Natural killer cell treated with Interleukin-12 subunit alpha and Interleukin-12 subunit beta and Interleukin-15 and Interleukin-18, amount 100 ng/mL, for 72 hours (primary cell): ENCODE measurements at regions not wholly inside any gene's neighbourhood (a gene's known extent, or its start where the extent isn't known, plus 50 kb on each side); places are given as distances from the start of the nearest gene placed in this dataset.
"Not testable (repeated sequence)": the region's sequence is repeated elsewhere in the genome, so short reads cannot be mapped to it uniquely, and the experiment has no call there.

Source experiments
- ATAC-seq, 2 donors: fragments of 150-1000 bp; cut with Tn5 transposase in 1 of 2; sonication (Bioruptor Pico), chemical (Tn5 transposase) in 1 of 2; 2 replicates each; pipeline ENCODE4 v1.10.0; 2021
- DNase-seq: peaks from one replicate; pipeline ENCODE4 v3.0.0; 2022; ENCODE audit warnings: low spot score
- H3K27ac Mint-ChIP-seq, 2 donors: 1 replicate in 1 of 2; 2 replicates in 1 of 2; pipeline ENCODE4 v1.8.0; 2022; ENCODE audit warnings: mixed read lengths in 2 of 2, mild to moderate bottlenecking in 1 of 2, moderate library complexity in 1 of 2
- H3K27me3 Mint-ChIP-seq, 2 donors: 1 replicate in 1 of 2; 2 replicates in 1 of 2; pipeline ENCODE4 v1.8.0; 2022; ENCODE audit warnings: mixed read lengths in 2 of 2
- H3K36me3 Mint-ChIP-seq: one replicate; pipeline ENCODE4 v1.8.0; 2022; ENCODE audit warnings: mixed read lengths
- H3K4me1 Mint-ChIP-seq, 2 donors: 1 replicate in 1 of 2; 2 replicates in 1 of 2; pipeline ENCODE4 v1.8.0; 2022; ENCODE audit warnings: low read depth in 2 of 2, mixed read lengths in 2 of 2, mild to moderate bottlenecking in 1 of 2
- H3K4me3 Mint-ChIP-seq: one replicate; pipeline ENCODE4 v1.8.0; 2022; ENCODE audit warnings: mixed read lengths
- H3K9me3 Mint-ChIP-seq: 2 replicates; pipeline ENCODE4 v1.8.0; 2022; ENCODE audit warnings: mixed read lengths

DNA sequence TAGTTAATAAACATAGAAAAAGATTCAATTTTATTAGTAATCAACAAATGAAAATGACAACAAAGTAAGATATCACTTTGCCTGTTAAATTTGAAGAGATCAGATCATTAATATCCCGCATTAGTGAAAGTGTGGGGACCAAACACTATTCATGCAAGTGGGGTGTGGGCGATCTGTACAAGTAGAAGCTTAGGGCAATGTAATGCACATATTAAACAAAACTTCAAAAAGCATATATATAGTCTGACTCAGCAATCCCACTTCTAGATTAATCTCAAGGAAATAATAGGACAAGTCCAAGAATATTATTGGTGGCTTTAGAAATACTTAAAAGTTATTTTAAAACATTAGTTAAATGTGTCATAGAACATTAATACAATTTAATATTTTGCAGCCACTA is 188.5 kb downstream of the LRRC70 start:
- no peak overlapping the region for H3K27ac Mint-ChIP-seq
- peaks cover 0 to 2% of the 10 kb centered on the region in 2 donors for H3K27me3 Mint-ChIP-seq
- H3K4me1 Mint-ChIP-seq = no peaks in the 10 kb centered on the region
- no peak for ATAC-seq
- H3K4me3 Mint-ChIP-seq = no peak overlapping the region
- H3K9me3 Mint-ChIP-seq = no peaks in the 10 kb centered on the region
- no peaks in the 10 kb centered on the region for H3K36me3 Mint-ChIP-seq
- no peak for DNase-seq

DNA sequence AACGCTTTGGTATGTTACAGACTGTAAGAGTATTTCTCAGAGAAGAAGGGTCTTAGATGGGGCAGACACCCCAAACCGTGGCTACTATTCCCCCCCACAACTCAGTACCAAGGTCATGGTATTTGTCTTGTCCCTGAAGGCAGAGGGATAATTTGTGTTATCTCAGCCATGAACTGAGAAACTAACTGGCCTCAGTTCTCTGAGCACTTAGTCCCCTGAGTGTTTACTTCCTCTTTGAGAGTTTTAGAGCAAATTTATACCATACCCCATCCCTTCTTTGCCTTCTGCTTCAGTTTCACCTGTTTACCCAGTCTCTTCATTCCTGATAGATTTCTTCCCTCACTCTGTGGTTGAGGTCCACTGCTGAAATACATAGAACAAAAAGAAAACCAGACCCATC is 183.9 kb downstream of the LRRC70 start:
- no peaks in the 10 kb centered on the region for H3K4me1 Mint-ChIP-seq

DNA sequence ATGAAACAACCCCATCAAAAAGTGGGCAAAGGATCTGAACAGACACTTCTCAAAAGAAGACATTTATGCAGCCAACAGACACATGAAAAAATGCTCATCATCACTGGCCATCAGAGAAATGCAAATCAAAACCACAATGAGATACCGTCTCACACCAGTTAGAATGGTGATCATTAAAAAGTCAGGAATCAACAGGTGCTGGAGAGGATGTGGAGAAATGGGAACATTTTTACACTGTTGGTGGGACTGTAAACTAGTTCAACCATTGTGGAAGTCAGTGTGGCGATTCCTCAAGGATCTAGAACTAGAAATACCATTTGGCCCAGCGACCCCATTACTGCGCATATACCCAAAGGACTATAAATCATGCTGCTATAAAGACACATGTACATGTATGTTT is 179.1 kb downstream of the LRRC70 start:
- peaks cover 6 to 15% of the 10 kb centered on the region in 2 donors for H3K27me3 Mint-ChIP-seq
- ATAC-seq, H3K9me3 Mint-ChIP-seq, H3K36me3 Mint-ChIP-seq, H3K27ac Mint-ChIP-seq, H3K4me1 Mint-ChIP-seq, H3K4me3 Mint-ChIP-seq, DNase-seq: not testable (repeated sequence)

More for the DNA sequence above, 183.9 kb downstream of the LRRC70 start:
- ATAC-seq (no peak), DNase-seq (no peak)
- H3K36me3 Mint-ChIP-seq = no peaks in the 10 kb centered on the region
- H3K27me3 Mint-ChIP-seq = peaks cover 0 to 3% of the 10 kb centered on the region in 2 donors
- H3K9me3 Mint-ChIP-seq = no peaks in the 10 kb centered on the region
- no peak overlapping the region for H3K4me3 Mint-ChIP-seq
- H3K27ac Mint-ChIP-seq = no peak overlapping the region

DNA sequence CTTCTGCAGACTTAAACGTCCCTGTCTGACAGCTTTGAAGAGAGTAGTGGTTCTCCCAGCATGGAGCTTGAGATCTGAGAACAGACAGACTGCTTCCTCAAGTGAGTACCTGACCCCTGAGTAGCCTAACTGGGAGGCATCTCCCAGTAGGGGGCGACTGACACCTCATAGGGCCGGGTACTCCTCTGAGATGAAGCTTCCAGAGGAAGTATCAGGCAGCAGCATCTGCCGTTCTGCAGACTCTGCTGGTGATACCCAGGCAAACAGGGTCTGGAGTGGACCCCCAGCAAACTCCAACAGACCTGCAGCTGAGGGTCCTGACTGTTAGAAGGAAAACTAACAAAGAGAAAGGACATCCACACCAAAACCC is 174.4 kb downstream of the LRRC70 start:
- H3K36me3 Mint-ChIP-seq, H3K9me3 Mint-ChIP-seq, ATAC-seq, H3K4me3 Mint-ChIP-seq, H3K27ac Mint-ChIP-seq, H3K4me1 Mint-ChIP-seq, DNase-seq: not testable (repeated sequence)
- peaks cover 6 to 12% of the 10 kb centered on the region in 2 donors for H3K27me3 Mint-ChIP-seq

DNA sequence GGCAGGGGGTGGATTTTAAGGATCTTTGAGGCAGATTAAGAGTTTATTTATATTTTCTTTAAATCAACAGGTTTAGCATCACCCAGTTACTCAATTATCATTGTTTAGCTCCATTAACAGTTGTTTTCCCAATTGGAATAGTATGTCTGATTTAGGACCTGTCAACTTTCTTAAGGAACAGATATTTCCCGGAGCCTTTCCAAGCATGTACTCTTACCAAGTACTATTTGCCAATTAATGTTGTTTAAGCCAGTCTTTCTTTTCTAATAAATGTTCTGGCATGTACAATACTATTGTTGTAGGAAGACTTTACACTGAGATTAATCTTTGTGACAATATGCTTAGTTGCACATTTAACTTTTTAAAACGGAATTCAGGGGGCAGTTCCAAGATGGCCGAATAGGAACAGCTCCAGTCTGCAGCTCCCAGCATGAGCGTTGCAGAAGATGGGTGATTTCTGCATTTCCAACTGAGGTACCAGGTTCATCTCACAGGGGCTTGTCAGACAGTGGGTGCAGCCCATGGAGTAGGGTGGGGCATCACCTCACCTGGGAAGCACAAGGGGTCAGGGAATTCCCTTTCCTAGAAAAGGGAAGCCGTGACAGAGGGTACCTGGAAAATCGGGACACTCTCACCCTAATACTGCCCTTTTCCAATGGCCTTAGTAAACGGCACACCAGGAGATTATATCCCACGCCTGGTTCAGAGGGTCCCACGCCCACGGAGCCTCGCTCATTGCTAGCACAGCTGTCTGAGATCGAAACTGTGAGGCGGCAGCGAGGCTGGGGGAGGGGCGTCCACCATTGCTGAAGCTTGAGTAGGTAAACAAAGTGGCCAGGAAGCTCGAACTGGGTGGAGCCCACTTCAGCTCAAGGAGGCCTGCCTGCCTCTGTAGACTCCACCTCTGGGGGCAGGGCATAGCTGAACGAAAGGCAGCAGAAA is 173.7 kb downstream of the LRRC70 start:
- peaks cover 6 to 12% of the 10 kb centered on the region in 2 donors for H3K27me3 Mint-ChIP-seq
- not testable (repeated sequence) for DNase-seq, H3K4me3 Mint-ChIP-seq, H3K27ac Mint-ChIP-seq, H3K36me3 Mint-ChIP-seq, H3K4me1 Mint-ChIP-seq, H3K9me3 Mint-ChIP-seq, ATAC-seq

DNA sequence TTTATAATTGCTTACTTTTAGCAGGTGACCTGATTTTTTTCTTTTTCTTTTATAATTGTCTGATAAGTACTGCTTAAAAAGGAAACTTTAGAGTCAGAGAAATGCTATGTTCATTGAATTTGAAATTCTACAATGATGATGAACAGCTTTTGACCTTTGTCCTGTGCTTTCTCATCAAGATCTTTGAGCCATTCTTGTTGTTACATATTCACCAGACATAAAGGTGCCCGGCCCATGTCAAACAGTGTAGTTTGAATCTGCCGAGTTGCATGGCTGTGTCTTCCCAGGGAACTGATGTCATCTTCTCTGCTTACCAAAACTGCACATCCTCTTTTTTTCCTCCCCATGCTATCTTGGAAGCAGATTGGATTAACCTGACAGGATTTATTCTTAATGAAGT is 163.6 kb downstream of the LRRC70 start:
- ATAC-seq = no peak

DNA sequence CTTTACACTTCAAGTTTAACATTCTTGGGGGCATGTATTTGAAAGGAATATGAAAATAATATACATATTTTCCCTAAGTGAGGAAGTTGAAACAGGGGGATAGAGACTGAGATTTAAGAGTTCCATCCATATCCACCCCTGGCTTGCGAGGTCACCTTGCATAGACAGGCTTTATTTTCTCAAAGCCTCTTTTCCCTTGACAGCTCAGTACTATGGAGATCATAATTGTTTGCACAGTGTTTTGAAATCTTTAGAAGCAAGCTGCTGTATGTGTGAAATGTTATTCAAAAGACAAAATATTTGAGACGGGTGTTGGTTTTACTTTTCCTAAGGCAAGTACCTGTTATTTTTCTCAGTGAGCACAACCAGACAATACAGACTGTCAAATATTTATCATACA is 163.1 kb downstream of the LRRC70 start:
- peaks cover 7 to 20% of the 10 kb centered on the region in 2 donors for H3K27me3 Mint-ChIP-seq
- ATAC-seq = no peak
- no peak overlapping the region for H3K4me3 Mint-ChIP-seq
- no peaks in the 10 kb centered on the region for H3K9me3 Mint-ChIP-seq
- H3K27ac Mint-ChIP-seq = no peak overlapping the region
- no peaks in the 10 kb centered on the region for H3K4me1 Mint-ChIP-seq
- DNase-seq = no peak
- no peaks in the 10 kb centered on the region for H3K36me3 Mint-ChIP-seq

More for the DNA sequence above, 163.6 kb downstream of the LRRC70 start:
- H3K4me3 Mint-ChIP-seq = no peak overlapping the region
- H3K36me3 Mint-ChIP-seq = no peaks in the 10 kb centered on the region
- H3K9me3 Mint-ChIP-seq = no peaks in the 10 kb centered on the region
- peaks cover 7 to 15% of the 10 kb centered on the region in 2 donors for H3K27me3 Mint-ChIP-seq
- DNase-seq = no peak
- no peaks in the 10 kb centered on the region for H3K4me1 Mint-ChIP-seq
- H3K27ac Mint-ChIP-seq = no peak overlapping the region

DNA sequence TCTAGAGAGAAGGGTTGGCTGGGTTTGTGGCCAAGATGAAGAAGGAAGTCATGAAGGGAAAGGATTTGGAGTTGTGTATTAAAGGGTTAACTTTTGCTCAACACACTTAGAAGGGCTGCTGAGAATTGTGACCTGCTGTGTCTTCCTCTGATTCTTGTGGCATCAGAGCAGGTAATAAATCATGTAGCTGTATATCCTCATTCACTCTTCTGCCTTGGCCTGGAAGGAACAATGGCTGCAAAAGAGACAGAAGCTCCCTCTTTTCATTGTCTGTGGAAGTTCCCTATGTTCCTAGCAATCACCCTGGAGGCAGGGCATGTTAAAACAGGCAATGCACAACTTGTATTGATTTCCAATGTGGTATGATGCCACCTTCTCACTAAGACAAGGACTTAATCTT is 159.1 kb downstream of the LRRC70 start:
- peaks cover 5 to 29% of the 10 kb centered on the region in 2 donors for H3K27me3 Mint-ChIP-seq
- DNase-seq (no peak), ATAC-seq (no peak)
- no peaks in the 10 kb centered on the region for H3K9me3 Mint-ChIP-seq
- H3K4me1 Mint-ChIP-seq = no peaks in the 10 kb centered on the region
- H3K36me3 Mint-ChIP-seq = no peaks in the 10 kb centered on the region
- no peak overlapping the region for H3K4me3 Mint-ChIP-seq
- H3K27ac Mint-ChIP-seq = no peak overlapping the region

DNA sequence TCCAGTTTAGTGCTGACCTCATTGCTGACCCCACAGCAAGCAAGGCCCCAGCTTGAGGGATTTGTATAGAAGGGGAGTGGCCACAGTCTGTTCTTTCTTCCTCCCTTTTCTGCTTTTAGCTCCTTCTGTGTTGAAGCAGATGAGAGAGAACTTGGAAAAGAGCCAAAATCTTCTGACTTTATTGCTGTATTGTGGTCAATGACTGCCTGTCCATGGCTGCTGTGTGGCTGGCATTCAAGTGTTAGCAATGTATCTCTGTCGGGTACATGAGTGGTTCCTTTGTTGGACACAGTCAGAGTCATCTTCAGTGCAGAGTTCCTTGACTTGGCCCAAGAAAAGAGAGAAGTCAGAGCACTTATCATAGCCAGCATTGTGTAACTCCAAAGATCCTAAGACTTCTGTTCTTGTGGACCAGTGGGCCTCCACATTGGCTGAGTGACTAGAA is 154.1 kb downstream of the LRRC70 start:
- H3K27me3 Mint-ChIP-seq = peaks cover 7 to 29% of the 10 kb centered on the region in 2 donors
- no peaks in the 10 kb centered on the region for H3K36me3 Mint-ChIP-seq
- H3K9me3 Mint-ChIP-seq = no peaks in the 10 kb centered on the region
- H3K4me1 Mint-ChIP-seq = no peaks in the 10 kb centered on the region
- no peak overlapping the region for H3K4me3 Mint-ChIP-seq
- no peak for ATAC-seq
- no peak for DNase-seq
- H3K27ac Mint-ChIP-seq = no peak overlapping the region

DNA sequence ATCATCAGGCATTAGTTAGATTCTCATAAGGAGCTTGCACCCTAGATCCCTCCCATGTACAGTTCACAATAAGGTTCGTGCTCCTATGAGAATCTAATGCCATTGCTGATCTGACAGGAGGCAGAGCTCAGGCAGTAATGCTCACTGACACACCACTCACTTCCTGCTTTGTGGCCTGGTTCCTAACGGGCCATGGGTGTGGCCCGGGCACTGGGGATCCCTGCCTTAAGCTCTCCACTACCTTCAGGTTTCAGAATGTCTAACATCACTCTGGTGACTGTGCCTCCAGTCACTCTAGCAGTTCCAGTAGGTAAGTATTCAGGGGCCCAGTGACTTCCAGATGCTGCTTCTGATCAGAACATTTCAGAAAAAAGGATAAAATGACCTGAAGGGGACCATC is 152.4 kb downstream of the LRRC70 start:
- no peak overlapping the region for H3K4me3 Mint-ChIP-seq
- peaks cover 7 to 16% of the 10 kb centered on the region in 2 donors for H3K27me3 Mint-ChIP-seq
- DNase-seq (no peak), ATAC-seq (no peak)
- no peaks in the 10 kb centered on the region for H3K36me3 Mint-ChIP-seq
- H3K4me1 Mint-ChIP-seq = no peaks in the 10 kb centered on the region
- H3K27ac Mint-ChIP-seq = no peak overlapping the region
- no peaks in the 10 kb centered on the region for H3K9me3 Mint-ChIP-seq

DNA sequence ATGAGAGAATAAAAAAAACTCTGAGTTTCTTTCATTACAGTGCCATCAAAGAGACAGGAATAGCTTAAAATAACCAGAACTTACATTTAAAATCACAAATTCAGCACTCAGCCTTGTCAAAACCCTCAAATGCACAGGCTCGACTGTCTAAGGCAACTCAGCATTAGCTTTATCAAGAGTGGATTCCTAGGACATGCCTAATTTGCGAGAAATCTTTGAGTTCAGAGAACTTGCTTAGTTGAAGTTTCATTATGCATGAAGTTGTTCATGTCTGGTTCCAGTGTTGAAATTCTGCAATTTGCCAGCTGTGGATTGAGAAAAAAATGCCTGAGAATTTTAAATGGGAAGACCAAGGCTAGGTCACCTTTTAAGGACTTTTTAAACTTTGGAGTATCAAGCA is 151.1 kb downstream of the LRRC70 start:
- Mint-ChIP-seq H3K27ac (no peak overlapping the region), H3K9me3 (no peaks in the 10 kb centered on the region), H3K4me3 (no peak overlapping the region), H3K4me1 (no peaks in the 10 kb centered on the region), H3K27me3 (peaks cover 5 to 7% of the 10 kb centered on the region in 2 donors), H3K36me3 (no peaks in the 10 kb centered on the region)
- no peak for DNase-seq
- no peak for ATAC-seq

DNA sequence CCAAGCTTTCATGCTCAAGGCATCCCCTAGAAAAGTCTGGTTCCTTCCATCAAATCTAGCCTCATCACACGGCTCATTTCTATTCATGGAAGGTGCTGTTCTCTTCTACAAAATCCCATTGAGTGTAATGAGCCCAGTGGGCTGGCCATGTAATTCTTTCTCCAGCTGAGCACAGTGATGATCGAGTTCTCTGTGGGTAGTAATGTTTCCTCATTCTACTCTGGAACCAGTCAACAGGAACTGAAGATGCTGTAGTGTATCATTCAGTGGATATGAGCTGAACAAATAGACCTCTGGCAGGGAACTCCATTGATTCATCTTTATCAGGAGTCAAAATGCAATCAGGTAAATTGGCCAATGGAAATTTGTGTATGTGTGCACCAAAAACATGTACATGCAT is 149.2 kb downstream of the LRRC70 start:
- H3K4me1 Mint-ChIP-seq = no peaks in the 10 kb centered on the region
- DNase-seq (no peak), ATAC-seq (no peak)
- H3K27ac Mint-ChIP-seq = no peak overlapping the region
- peaks cover under 1 to 2% of the 10 kb centered on the region in 2 donors for H3K27me3 Mint-ChIP-seq
- no peaks in the 10 kb centered on the region for H3K9me3 Mint-ChIP-seq
- no peaks in the 10 kb centered on the region for H3K36me3 Mint-ChIP-seq
- no peak overlapping the region for H3K4me3 Mint-ChIP-seq

DNA sequence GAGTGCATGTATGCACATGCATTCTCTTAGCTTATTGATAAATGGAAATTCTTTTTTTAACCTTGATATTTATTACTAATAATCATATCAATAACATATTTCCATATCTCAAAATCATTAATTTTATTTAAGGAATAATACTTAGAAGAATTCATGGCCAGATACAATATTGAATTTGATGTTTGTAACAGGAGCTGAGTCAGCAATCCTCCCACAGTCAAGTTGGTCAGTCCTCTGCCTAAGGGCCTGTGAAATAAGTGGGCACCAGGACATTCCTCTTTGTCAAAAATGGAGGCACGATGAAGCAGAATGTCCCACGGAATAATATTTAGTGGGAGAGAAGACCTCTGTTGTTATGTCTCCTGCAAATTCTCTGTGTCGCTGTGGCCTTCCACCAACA is 148.6 kb downstream of the LRRC70 start:
- Mint-ChIP-seq H3K4me1 (no peaks in the 10 kb centered on the region), H3K27me3 (peaks cover 6 to 7% of the 10 kb centered on the region in 2 donors), H3K4me3 (no peak overlapping the region), H3K36me3 (no peaks in the 10 kb centered on the region), H3K9me3 (no peaks in the 10 kb centered on the region), H3K27ac (no peak overlapping the region)
- DNase-seq (no peak), ATAC-seq (no peak)

DNA sequence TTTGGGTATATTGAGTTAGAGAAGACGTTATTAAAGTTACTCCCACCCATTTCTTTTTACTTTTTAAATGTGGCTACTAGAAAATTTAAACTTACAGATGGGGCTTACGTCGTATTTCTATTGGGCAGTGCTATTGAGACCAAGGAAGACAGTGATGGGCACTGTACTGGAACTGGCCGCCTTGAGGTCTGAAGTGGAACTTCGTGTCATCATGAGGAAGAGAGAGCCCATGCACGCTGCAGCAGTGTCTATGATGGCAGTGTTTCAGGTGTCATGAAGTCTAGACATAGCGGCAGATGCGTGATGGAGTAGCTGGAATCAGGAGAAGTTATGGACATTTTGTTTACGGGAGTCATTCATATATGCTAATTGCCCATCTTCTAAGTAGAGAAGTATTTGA is 143.7 kb downstream of the LRRC70 start:
- H3K36me3 Mint-ChIP-seq = no peaks in the 10 kb centered on the region
- ATAC-seq = no peak
- H3K9me3 Mint-ChIP-seq = no peaks in the 10 kb centered on the region
- no peak overlapping the region for H3K4me3 Mint-ChIP-seq
- DNase-seq = no peak
- peaks cover 12 to 31% of the 10 kb centered on the region in 2 donors for H3K27me3 Mint-ChIP-seq
- no peak overlapping the region for H3K27ac Mint-ChIP-seq
- peaks cover 0 to 2% of the 10 kb centered on the region in 2 donors for H3K4me1 Mint-ChIP-seq
